Kidney tubule cell (primary cell): ENCODE measurements at regions not wholly inside any gene's neighbourhood (a gene's known extent, or its start where the extent isn't known, plus 50 kb on each side); places are given as distances from the start of the nearest gene placed in this dataset.
A peak's percentile ranks its signal among the peaks of the same experiment; 100 is the strongest.

Source experiments
- DNase-seq: peaks from one replicate; pipeline ENCODE4 v3.0.0-alpha.2; 2018; ENCODE audit warnings: low spot score

DNA sequence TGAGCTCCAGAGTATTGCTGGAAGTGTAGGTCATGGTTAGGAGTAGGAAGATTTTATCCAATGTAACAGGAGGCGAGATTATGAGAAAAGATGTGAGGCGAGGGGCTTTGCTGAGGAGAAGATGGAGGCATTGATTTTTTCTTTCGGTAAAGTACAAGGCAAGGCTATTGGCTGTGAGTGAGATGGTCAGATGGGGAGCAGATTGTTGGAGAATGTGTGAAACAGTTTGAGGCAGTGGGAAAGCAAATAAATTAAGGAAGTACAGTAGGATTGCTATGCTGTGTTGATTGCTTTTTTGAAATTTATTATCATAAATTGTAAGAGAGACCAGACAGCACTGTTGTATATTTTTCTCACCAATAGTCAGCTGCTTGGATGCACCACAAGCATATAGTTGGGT, 173.3 kb downstream of the KCNE4 start:
- no peak for DNase-seq

DNA sequence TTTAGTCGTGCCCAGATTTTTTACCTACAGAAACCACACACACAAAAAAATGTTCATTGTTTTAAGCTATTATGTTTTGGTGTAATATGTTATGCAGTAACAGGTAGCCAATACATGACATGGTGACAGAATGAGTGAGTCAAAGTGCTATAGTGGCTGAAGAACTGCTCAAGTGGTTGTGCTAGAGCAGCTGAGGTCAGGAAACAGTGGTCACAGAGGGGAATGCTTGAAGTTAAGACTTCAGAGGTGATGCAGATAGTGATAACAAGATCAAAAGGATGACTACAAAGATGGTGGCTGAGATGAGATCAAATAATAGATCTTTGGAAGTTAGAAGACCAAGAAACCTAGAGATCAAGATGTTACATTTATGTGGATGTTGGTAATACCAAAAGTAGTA, 174.3 kb downstream of the KCNE4 start:
- DNase-seq: no peak

DNA sequence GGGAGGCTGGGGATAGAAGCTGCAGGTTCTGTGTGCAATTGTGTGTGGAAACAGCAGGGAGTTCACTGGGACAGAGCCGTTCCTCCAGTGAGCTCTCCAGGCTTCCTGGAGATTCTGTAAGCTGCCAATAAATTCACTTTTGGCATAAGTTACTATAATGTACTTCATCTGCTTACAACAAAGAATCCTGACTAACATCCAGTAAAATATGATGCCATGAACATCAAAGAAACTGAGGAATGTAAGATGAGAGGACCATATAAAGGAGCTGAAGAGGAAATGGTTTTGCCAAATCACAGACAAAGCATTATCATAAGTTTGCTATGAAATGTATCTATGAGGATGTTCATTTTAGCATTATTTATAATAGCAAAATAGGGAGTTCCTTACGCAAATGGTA, 175.3 kb downstream of the KCNE4 start:
- no peak for DNase-seq

DNA sequence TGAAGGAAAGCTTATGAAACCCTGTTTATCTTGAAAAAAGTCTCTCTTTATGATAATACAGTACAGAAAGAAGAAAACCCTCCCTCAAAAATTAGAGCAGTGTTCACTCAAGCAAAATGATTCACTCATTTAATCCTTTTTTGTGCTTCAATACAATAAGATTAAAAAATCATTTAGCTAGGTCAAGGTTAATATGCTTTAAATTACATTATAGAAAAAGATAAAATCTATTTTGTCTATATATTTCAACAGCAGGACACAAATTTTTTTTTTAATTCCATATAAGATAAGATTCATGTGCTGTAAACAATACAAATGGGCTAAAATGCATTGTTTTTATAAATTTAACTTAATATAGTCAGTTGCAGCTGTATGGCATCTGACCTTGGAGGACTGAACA, 176.9 kb downstream of the KCNE4 start:
- no peak for DNase-seq

GRCh38 chr2:223230352-223230751, 178.4 kb downstream of the KCNE4 start:
- no peak for DNase-seq

- DNase-seq: no peak
Measured at GRCh38 chr2:223232285-223232684, 180.3 kb downstream of the KCNE4 start.

DNA sequence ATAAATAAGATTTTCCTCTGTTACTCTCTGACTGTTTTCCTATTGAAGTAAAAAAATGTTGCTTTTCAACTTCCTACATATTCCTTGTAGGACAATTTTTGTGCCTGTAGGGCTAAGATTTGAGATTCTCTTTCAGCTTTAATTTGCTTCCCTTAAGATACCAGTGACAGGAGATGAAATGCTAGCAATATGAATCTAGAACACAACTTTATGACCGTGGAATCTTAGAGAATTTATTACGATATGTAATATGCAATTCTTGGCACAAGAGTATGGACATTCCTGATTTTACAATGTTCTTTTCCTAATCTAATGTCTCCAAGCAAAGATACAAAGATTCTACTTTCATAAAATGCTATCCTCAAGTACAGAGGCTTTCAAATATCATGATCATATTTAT, 180.9 kb downstream of the KCNE4 start:
- no peak for DNase-seq

DNA sequence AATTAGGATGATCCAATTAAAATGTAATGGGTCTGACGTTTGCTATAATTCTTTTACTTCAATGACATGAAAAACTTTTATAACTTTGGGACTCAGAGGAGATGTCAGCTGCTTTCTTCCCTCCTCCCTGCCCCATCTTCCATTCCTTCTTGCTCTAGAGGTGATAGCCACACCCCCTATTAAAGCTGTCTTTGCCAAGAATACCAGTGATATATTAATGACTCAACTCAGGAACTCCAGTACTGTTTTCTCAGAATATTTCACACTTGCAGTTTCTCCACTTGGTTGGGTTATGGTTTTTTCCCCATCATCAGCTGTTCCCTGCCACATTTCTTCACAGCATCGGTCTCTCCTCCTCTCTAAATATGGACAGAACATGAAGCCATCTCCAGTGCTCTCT, 184.0 kb downstream of the KCNE4 start:
- DNase-seq: peak; percentile 75

- peak; percentile 30 for DNase-seq
Measured at GRCh38 chr2:223238301-223238700, 186.3 kb downstream of the KCNE4 start.

- no peak for DNase-seq
Measured at GRCh38 chr2:223243233-223243632, 191.2 kb downstream of the KCNE4 start.

DNA sequence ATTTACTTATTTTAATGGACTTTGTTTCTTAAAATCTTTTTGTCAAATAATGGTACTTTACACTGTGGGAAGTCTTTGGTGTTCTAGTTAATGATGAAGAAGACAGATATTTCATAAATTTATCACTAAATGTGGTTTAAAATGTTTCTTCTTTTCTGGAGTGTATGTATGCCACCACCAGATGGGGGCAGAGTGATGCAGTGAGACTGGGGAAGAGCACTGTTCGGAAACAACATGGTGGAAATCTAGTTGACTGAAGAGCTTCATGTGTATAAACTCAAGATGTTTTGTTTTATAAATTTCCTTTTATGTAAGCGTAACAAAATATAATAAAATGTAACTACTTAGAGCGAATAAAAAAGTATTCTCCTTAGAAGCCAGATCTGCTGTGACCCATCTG, 195.1 kb downstream of the KCNE4 start:
- peak; percentile 56 for DNase-seq

DNA sequence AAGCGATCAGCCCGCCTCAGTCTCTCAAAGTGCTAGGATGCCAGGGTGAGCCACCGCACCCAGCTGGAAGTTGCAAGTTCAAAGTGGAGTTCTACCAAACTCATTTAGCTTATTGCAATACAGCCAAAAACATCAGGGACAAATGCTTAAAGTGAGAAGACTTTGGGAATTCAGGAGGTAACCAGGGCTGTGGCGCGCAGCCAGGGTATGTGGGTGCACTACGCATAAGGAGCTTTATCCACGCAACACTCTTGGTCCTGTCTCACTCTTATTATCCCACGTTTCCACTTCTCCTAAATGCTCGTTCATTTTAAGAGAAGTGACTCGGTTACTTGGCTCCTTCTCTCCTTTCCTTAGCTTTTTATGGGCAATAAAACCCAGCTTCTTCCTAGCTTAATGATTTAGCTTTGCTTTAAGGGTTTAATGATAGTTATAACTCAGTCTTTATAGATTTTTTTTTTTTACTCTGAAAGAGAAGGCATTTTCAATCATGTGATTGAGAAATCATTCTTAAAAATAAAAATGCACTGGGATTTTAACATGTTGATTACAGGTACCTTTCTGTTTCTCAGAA, 199.8 kb downstream of the KCNE4 start:
- no peak for DNase-seq

- DNase-seq: peak; percentile 89
Measured at GRCh38 chr2:223260681-223261080, 208.7 kb downstream of the KCNE4 start.

DNA sequence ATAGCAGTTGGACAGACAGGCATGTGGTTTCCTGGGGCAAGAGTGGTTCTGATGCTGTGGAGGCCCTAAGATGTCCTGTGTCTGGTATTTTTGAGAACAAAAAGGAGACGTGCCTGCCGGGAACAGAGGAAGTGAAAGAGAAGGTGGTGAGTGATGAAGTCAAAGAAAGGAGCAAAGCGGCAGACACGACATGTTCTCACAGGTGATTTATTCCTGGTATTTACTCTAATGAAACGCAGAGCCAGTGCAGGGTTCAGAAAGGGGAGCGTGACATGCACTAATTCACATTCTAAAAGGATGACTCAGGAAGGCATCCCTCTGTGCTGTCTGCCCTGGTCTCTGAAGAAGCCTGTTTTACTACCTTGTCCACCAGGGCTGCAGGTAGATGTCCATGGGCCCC, 211.0 kb downstream of the KCNE4 start:
- DNase-seq: peak; percentile 96

DNA sequence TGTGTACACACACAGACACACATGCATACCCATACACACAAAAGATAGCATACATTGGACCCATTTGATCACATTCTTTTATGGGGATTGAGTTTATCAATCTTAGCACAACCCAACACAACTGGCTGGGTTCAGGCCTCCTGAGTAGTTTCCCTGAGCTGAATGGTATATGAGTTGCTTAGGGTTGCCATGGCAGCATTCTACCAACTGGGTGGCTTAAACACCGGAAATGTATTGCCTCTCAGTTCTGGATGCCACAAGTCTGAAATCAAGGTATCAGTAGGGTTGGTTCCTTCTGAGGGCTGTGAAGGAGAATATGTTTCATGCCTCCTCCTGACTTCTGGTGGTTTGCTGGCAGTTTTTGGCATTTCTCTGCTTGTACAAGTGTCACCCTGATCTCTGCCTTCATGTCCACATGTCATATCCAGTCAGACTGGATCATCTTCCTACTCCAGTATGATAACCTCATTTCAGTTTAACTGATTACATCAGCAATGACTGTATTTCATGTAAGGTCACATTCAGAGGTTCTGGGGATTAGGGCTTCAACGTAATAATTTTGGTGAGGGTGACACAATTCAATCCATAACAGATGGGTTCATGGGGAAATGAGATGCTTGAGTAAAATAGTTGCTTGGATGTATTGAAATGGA, 212.7 kb downstream of the KCNE4 start:
- peak; percentile 43 for DNase-seq

GRCh38 chr2:223267160-223267951, 215.4 kb downstream of the KCNE4 start:
- DNase-seq: no peak

GRCh38 chr2:223269386-223269785, 217.4 kb downstream of the KCNE4 start:
- no peak for DNase-seq

DNA sequence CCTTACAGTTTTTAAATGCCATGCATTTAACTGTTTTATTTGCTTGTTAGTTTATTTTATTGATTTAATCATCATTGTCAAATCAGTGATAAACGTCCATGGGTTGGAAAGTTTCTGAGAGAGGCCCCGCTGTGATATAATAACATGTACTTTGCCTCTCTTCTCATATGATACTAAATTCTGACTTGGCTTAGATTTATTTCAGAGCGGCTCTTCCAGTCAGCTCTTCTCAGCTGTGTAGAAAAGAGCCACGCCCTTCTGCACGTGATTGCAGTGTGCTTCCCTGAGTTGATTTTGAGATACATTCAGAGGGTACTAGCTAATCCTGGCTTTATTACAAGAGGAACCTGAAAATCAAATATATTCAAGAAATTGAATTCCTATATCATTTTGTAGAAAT, 218.6 kb downstream of the KCNE4 start:
- no peak for DNase-seq

DNA sequence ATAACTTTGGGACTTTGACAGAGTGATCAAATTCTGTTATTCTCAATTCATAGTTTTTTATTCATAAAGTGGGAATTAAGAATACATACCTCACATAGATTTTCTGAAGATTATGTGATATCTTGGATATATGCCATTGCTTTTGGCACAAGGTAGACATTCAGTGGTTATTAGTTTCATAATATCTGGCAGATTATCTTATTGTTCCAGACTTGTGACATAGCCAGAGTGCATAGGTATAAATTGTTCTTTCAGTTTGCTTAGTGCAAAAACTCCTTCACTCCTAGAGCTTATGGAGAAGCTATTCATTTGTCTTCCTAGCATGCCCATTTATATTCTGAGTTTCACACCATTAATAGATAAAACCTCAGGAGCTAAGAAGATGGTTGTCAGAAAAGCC, 222.0 kb downstream of the KCNE4 start:
- no peak for DNase-seq

DNA sequence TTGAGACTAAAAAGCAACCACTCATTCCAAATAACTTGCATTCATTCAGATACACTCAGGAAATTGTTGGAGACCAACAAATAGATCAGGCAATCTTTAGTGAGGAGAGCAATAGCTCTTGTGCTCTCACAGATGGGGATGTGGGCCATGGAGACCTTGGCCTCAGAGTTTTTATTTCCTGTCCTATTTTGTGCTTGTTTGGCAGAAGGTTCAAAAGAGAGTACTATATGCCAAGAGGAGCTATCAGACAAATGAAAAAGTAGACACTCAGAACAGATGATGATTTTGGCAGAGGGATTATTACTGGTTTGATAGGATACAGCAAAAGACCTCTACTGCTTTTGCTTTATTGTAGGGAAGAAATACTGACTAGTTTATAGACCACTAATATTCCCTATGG, 230.2 kb downstream of the KCNE4 start:
- DNase-seq: no peak

GRCh38 chr2:223283329-223283728, 231.3 kb downstream of the KCNE4 start:
- DNase-seq: no peak

DNA sequence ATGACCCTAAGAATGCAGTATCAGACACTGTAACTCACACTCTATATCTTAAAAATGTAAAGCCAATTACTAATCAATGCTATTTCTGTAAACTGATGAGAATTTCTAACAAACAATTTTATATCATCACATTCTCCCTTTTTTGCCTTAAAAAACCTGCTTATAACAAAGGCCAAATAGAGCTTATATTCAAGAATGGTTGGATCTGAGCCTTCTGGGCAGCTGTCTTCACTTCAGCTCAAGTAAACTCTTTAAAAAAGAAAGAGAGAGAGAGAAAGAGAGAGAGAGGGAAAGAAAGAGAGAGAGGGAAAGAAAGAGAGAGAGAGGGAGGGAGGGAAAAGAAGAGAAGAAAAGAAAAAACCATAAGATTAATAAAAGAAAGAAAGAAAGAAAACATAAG, 231.8 kb downstream of the KCNE4 start:
- DNase-seq: no peak
